Gastroesophageal sphincter (tissue), 3 donors: ENCODE measurements at regions not wholly inside any gene's neighbourhood (a gene's known extent, or its start where the extent isn't known, plus 50 kb on each side); places are given as distances from the start of the nearest gene placed in this dataset.

Experiments used
- POLR2A ChIP-seq, 2 donors: fragments of 450-650 bp; IDR thresholded peaks; one replicate each; pipeline ENCODE4 v1.6.1; 2017; ENCODE audit warnings: antibody characterized with exemption in 2 of 2, mild to moderate bottlenecking in 2 of 2, moderate library complexity in 1 of 2
- POLR2AphosphoS5 ChIP-seq: sonication (generic); formaldehyde crosslinking; IDR thresholded peaks from one replicate; pipeline ENCODE4 v1.6.1; 2017; ENCODE audit warnings: antibody characterized with exemption
- TF ChIP-seq, protein P1 (sequence below), 4 experiments: fragments of 200-600 bp in 2 of 4; fragments of 450-650 bp in 2 of 4; sonication (generic) in 1 of 4; IDR thresholded peaks; one replicate each; pipeline ENCODE4 v1.5.1; 2017 to 2019; ENCODE audit warnings: antibody characterized with exemption in 4 of 4, mild to moderate bottlenecking in 2 of 4, moderate library complexity in 2 of 4

GRCh38 chr1:229867726-229868125, 199.3 kb upstream of the GALNT2 start:
- TF ChIP-seq, protein P1, sequence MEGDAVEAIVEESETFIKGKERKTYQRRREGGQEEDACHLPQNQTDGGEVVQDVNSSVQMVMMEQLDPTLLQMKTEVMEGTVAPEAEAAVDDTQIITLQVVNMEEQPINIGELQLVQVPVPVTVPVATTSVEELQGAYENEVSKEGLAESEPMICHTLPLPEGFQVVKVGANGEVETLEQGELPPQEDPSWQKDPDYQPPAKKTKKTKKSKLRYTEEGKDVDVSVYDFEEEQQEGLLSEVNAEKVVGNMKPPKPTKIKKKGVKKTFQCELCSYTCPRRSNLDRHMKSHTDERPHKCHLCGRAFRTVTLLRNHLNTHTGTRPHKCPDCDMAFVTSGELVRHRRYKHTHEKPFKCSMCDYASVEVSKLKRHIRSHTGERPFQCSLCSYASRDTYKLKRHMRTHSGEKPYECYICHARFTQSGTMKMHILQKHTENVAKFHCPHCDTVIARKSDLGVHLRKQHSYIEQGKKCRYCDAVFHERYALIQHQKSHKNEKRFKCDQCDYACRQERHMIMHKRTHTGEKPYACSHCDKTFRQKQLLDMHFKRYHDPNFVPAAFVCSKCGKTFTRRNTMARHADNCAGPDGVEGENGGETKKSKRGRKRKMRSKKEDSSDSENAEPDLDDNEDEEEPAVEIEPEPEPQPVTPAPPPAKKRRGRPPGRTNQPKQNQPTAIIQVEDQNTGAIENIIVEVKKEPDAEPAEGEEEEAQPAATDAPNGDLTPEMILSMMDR (IDR thresholded peaks at IDR 0.05): no peak
- no peak for TF ChIP-seq POLR2A (IDR thresholded peaks at IDR 0.05)
- no peak for TF ChIP-seq POLR2AphosphoS5
